PC-9 (cell line): ENCODE measurements at regions not wholly inside any gene's neighbourhood (a gene's known extent, or its start where the extent isn't known, plus 50 kb on each side); places are given as distances from the start of the nearest gene placed in this dataset.

Experiments
- BruUV-seq: library from RNA; stranded (reverse); fragments of 400-500 nt; replicated peaks from 2 replicates; lab custom pipeline; 2021; lab: Mats Ljungman, UMichigan
- CTCF ChIA-PET: fragments of 300-600 bp; sonication (Branson Sonifier 250); formaldehyde crosslinking; loops from one replicate; lab custom pipeline; 2022; ENCODE audit warnings: antibody characterized with exemption; lab: Charles Lee
- POLR2A ChIA-PET: fragments of 300-600 bp; sonication (Branson Sonifier 250); formaldehyde crosslinking; loops from one replicate; lab custom pipeline; 2022; ENCODE audit warnings: antibody characterized with exemption; ENCODE audit not compliant: unreplicated experiment; lab: Charles Lee
- DNase-seq, 2 experiments: peaks; one replicate each; pipeline versions ENCODE4 v3.0.0 to v3.0.0-alpha.2; 2015 to 2022; ENCODE audit warnings: mixed read lengths in 1 of 2
- H2AFZ ChIP-seq: fragments of 200-600 bp; sonication (generic); 2 replicates; pipeline ENCODE4 v1.8.1; 2017; ENCODE audit warnings: antibody characterized with exemption
- H3F3A ChIP-seq: fragments of 200-600 bp; sonication (generic); 2 replicates; pipeline ENCODE4 v1.8.1; 2017; ENCODE audit warnings: antibody characterized with exemption, mild to moderate bottlenecking, low read depth; ENCODE audit not compliant: insufficient read depth
- H3K27ac ChIP-seq: fragments of 200-600 bp; sonication (generic); 2 replicates; pipeline ENCODE4 v1.6.1; 2016; ENCODE audit warnings: mixed run types
- H3K27me3 ChIP-seq: fragments of 200-600 bp; sonication (generic); 2 replicates; pipeline ENCODE4 v1.6.1; 2016; ENCODE audit warnings: low read depth, mixed run types; ENCODE audit not compliant: insufficient read depth
- H3K36me3 ChIP-seq: fragments of 200-600 bp; sonication (generic); 2 replicates; pipeline ENCODE4 v1.6.1; 2016; ENCODE audit warnings: low read depth, mixed run types
- H3K4me1 ChIP-seq: fragments of 200-600 bp; sonication (generic); replicated peaks from 2 replicates; pipeline ENCODE4 v1.6.1; 2016; ENCODE audit warnings: mixed run types; ENCODE audit not compliant: insufficient read depth
- H3K4me2 ChIP-seq: fragments of 200-600 bp; sonication (generic); 2 replicates; pipeline ENCODE4 v1.6.1; 2017; ENCODE audit warnings: mixed run types
- H3K4me3 ChIP-seq: fragments of 200-600 bp; sonication (generic); 2 replicates; pipeline ENCODE4 v1.6.1; 2016; ENCODE audit warnings: mixed run types
- H3K79me2 ChIP-seq: fragments of 200-600 bp; sonication (generic); 2 replicates; pipeline ENCODE4 v1.6.1; 2017; ENCODE audit warnings: low read depth, mixed run types
- H3K9me2 ChIP-seq: fragments of 200-600 bp; sonication (generic); 2 replicates; pipeline ENCODE4 v1.8.1; 2017; ENCODE audit warnings: mild to moderate bottlenecking; ENCODE audit not compliant: insufficient read depth
- H3K9me3 ChIP-seq: fragments of 200-600 bp; sonication (generic); 2 replicates; pipeline ENCODE4 v1.8.1; 2016; ENCODE audit warnings: low read depth; ENCODE audit not compliant: insufficient read depth
- H4K20me1 ChIP-seq: fragments of 200-600 bp; sonication (generic); 2 replicates; pipeline ENCODE4 v1.8.1; 2017; ENCODE audit not compliant: insufficient read depth
- EZH2 ChIP-seq: fragments of 200-600 bp; sonication (generic); IDR thresholded peaks from 2 replicates; pipeline ENCODE4 v1.8.0; 2017; ENCODE audit warnings: antibody characterized with exemption, low read depth
- intact Hi-C: fragments of 100-400 bp; cut with micrococcal nuclease; formaldehyde crosslinking; loops from one replicate; pipeline ENCODE4 v1.10.0; 2022; ENCODE audit not compliant: unreplicated experiment
- TF ChIP-seq, protein P1 (sequence below): fragments of 200-600 bp; sonication (generic); conservative IDR thresholded peaks from 2 replicates; pipeline ENCODE4 v1.6.1; 2017; ENCODE audit warnings: mixed run types, antibody characterized with exemption, mild to moderate bottlenecking, moderate library complexity

DNA sequence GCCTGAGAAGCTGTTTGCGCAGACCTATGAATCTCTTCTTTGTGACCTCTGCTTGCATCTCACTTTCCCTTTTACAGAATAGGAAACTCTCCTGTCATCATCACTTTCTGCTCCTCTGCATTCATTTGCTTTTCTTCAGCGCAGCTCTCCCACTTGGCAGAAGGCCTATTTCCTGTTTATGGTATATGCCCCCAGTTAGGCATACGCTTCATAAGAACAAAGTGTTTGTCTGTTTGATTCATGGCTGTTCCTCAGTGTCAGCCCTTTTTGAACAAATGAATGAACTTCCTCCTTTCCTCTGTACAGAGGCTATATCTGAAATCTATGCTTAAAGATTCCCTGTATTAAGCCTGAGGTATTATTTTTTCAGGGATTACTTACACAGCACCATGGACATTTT lies 1216.9 kb upstream of the GBE1 start:
- Histone ChIP-seq H3K27me3 (no peaks in the 10 kb centered on the region), H3K4me1 (no peaks in the 10 kb centered on the region), H3F3A (no peaks in the 10 kb centered on the region), H4K20me1 (no peaks in the 10 kb centered on the region), H3K9me2 (no peaks in the 10 kb centered on the region), H3K36me3 (no peaks in the 10 kb centered on the region), H3K27ac (no peak overlapping the region), H3K4me2 (no peak overlapping the region), H3K9me3 (no peaks in the 10 kb centered on the region), H2AFZ (no peak overlapping the region), H3K79me2 (no peaks in the 10 kb centered on the region), H3K4me3 (no peak overlapping the region)
- ChIA-PET POLR2A (no interaction called here), CTCF (no interaction called here)
- TF ChIP-seq EZH2 = no peak
- TF ChIP-seq, protein P1, sequence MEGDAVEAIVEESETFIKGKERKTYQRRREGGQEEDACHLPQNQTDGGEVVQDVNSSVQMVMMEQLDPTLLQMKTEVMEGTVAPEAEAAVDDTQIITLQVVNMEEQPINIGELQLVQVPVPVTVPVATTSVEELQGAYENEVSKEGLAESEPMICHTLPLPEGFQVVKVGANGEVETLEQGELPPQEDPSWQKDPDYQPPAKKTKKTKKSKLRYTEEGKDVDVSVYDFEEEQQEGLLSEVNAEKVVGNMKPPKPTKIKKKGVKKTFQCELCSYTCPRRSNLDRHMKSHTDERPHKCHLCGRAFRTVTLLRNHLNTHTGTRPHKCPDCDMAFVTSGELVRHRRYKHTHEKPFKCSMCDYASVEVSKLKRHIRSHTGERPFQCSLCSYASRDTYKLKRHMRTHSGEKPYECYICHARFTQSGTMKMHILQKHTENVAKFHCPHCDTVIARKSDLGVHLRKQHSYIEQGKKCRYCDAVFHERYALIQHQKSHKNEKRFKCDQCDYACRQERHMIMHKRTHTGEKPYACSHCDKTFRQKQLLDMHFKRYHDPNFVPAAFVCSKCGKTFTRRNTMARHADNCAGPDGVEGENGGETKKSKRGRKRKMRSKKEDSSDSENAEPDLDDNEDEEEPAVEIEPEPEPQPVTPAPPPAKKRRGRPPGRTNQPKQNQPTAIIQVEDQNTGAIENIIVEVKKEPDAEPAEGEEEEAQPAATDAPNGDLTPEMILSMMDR = no peak
- BruUV-seq = no TSS peak
- intact Hi-C loops = no loop called here
- no peak for DNase-seq

DNA sequence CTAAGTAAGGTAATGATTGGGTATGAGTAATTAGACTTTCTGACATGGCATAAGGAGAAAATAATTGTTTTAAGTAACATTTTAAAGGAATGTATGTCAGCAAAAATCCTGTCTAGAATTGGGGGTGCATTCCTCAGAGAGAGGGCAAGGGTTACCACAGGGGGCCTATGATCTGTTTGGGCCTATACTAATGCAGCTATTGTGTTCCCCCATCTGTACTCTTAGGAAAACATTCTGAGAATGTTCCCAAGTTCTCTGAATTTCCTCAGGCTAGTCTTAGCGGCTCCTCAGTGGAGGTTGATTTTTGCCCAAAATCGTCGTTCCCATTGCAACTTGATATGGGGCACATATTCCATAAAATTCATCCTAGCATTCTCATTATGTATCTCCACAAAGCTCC lies 1216.4 kb upstream of the GBE1 start:
- POLR2A ChIA-PET = no interaction called here

DNA sequence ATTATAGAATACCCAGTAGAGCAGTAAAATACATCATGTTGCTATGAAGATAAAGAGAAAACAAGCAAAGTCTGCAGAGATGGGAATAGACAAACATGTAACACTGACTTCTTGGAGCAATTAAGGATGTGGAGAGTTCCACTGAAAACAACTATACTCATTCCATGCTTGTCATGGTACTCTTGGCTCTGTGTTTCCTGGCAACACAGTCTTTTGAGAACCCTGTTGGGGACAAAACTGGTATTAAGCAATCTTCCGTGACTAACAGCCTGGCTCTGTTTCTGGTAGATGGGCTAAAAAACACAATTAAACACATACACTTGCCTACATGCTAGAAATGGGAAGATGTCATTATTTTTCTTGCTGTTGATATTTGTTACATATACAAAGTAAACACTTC lies 1212.3 kb upstream of the GBE1 start:
- Histone ChIP-seq H3K9me3 (no peaks in the 10 kb centered on the region), H3K4me1 (no peaks in the 10 kb centered on the region), H3K4me3 (no peak overlapping the region), H3K4me2 (no peak overlapping the region), H2AFZ (no peak overlapping the region), H3F3A (no peaks in the 10 kb centered on the region), H3K9me2 (no peaks in the 10 kb centered on the region), H4K20me1 (no peaks in the 10 kb centered on the region), H3K27me3 (no peaks in the 10 kb centered on the region), H3K27ac (no peak overlapping the region), H3K36me3 (no peaks in the 10 kb centered on the region), H3K79me2 (no peaks in the 10 kb centered on the region)
- no peak for DNase-seq
- intact Hi-C loops = no loop called here
- TF ChIP-seq, protein P1 = no peak
- TF ChIP-seq EZH2 = no peak
- no TSS peak for BruUV-seq
- CTCF ChIA-PET = no interaction called here
- POLR2A ChIA-PET = no interaction called here

More for the DNA sequence above, 1216.4 kb upstream of the GBE1 start:
- Histone ChIP-seq H3K9me3 (no peaks in the 10 kb centered on the region), H3K79me2 (no peaks in the 10 kb centered on the region), H3K4me3 (no peak overlapping the region), H3K4me1 (no peaks in the 10 kb centered on the region), H3K9me2 (no peaks in the 10 kb centered on the region), H3K36me3 (no peaks in the 10 kb centered on the region), H3F3A (no peaks in the 10 kb centered on the region), H3K27ac (no peak overlapping the region), H2AFZ (no peak overlapping the region), H3K27me3 (no peaks in the 10 kb centered on the region), H4K20me1 (no peaks in the 10 kb centered on the region), H3K4me2 (no peak overlapping the region)
- no peak for DNase-seq
- no TSS peak for BruUV-seq
- CTCF ChIA-PET = no interaction called here
- intact Hi-C loops = no loop called here
- TF ChIP-seq EZH2 = no peak
- TF ChIP-seq, protein P1 = no peak
